Sigmoid colon (tissue), 4 donors: ENCODE measurements at regions not wholly inside any gene's neighbourhood (a gene's known extent, or its start where the extent isn't known, plus 50 kb on each side); places are given as distances from the start of the nearest gene placed in this dataset.

ENCODE experiments used
- CTCF ChIP-seq, 4 experiments: fragments of 450-650 bp in 3 of 4; fragments of 200-600 bp in 1 of 4; IDR thresholded peaks; one replicate each; pipeline ENCODE4 v1.5.1; 2016 to 2019; ENCODE audit warnings: antibody characterized with exemption in 4 of 4, mild to moderate bottlenecking in 3 of 4, moderate library complexity in 2 of 4
- POLR2AphosphoS5 ChIP-seq, 4 donors: sonication (generic); formaldehyde crosslinking; IDR thresholded peaks; one replicate each; pipeline ENCODE4 v1.6.1; 2017; ENCODE audit warnings: antibody characterized with exemption in 4 of 4

GRCh38 chr12:31813305-31813704 lies 84.5 kb upstream of the AMN1 start:
- TF ChIP-seq CTCF (IDR thresholded peaks at IDR 0.05) = no peak
- TF ChIP-seq POLR2AphosphoS5 (IDR thresholded peaks at IDR 0.05) = no peak
